22Rv1 (cell line): ENCODE measurements at regions not wholly inside any gene's neighbourhood (a gene's known extent, or its start where the extent isn't known, plus 50 kb on each side); places are given as distances from the start of the nearest gene placed in this dataset.

Source experiments
- CTCF ChIP-seq: fragments of 450-650 bp; IDR thresholded peaks from 2 replicates; pipeline ENCODE4 v1.5.1; 2017; ENCODE audit warnings: mild to moderate bottlenecking
- ZFX ChIP-seq: fragments of 450-650 bp; IDR thresholded peaks from 2 replicates; pipeline ENCODE4 v1.6.1; 2017; ENCODE audit warnings: antibody characterized with exemption, borderline replicate concordance

- no peak for TF ChIP-seq CTCF
- TF ChIP-seq ZFX = no peak
Measured at GRCh38 chr3:74789111-74789510, 174.7 kb upstream of the CNTN3 start.
